MM.1S (cell line): ENCODE measurements at regions not wholly inside any gene's neighbourhood (a gene's known extent, or its start where the extent isn't known, plus 50 kb on each side); places are given as distances from the start of the nearest gene placed in this dataset.

Experiments used
- DNase-seq: peaks from one replicate; pipeline ENCODE4 v3.0.0-alpha.2; 2015
- H2AFZ ChIP-seq: fragments of 300-600 bp; sonication (generic); 2 replicates; pipeline ENCODE4 v1.6.0; 2016; ENCODE audit warnings: antibody characterized with exemption, low read length
- H3F3A ChIP-seq: fragments of 300-600 bp; sonication (generic); 2 replicates; pipeline ENCODE4 v1.6.1; 2016; ENCODE audit warnings: mild to moderate bottlenecking, antibody characterized with exemption, low read length, moderate library complexity, mixed read lengths; ENCODE audit not compliant: insufficient read depth
- H3K27ac ChIP-seq: fragments of 300-600 bp; sonication (generic); 2 replicates; pipeline ENCODE4 v1.5.1; 2016; ENCODE audit warnings: mild to moderate bottlenecking, low read length
- H3K27me3 ChIP-seq: fragments of 300-600 bp; sonication (generic); replicated peaks from 2 replicates; pipeline ENCODE4 v1.6.0; 2016; ENCODE audit warnings: low read length; ENCODE audit not compliant: insufficient read depth
- H3K36me3 ChIP-seq: fragments of 300-600 bp; sonication (generic); replicated peaks from 2 replicates; pipeline ENCODE4 v1.6.1; 2016; ENCODE audit warnings: mild to moderate bottlenecking, low read length, mixed read lengths; ENCODE audit not compliant: insufficient read depth
- H3K4me1 ChIP-seq: fragments of 300-600 bp; sonication (generic); 2 replicates; pipeline ENCODE4 v1.6.1; 2016; ENCODE audit warnings: low read length, mixed read lengths
- H3K4me2 ChIP-seq: fragments of 300-600 bp; sonication (generic); 2 replicates; pipeline ENCODE4 v1.6.0; 2016; ENCODE audit warnings: low read depth, low read length
- H3K4me3 ChIP-seq: fragments of 300-600 bp; sonication (generic); 2 replicates; pipeline ENCODE4 v1.5.1; 2016; ENCODE audit warnings: low read length, mixed read lengths
- H3K79me2 ChIP-seq: fragments of 300-600 bp; sonication (generic); 2 replicates; pipeline ENCODE4 v1.6.1; 2016; ENCODE audit warnings: mixed run types, low read length, mixed read lengths
- H3K9ac ChIP-seq: fragments of 300-600 bp; sonication (generic); 2 replicates; pipeline ENCODE4 v1.6.1; 2016; ENCODE audit warnings: low read length, mixed read lengths
- H3K9me2 ChIP-seq: fragments of 300-600 bp; sonication (generic); replicated peaks from 2 replicates; pipeline ENCODE4 v1.6.1; 2016; ENCODE audit warnings: mild to moderate bottlenecking, low read length, mixed read lengths; ENCODE audit not compliant: insufficient read depth
- H3K9me3 ChIP-seq: fragments of 300-600 bp; sonication (generic); replicated peaks from 2 replicates; pipeline ENCODE4 v1.6.1; 2016; ENCODE audit warnings: mild to moderate bottlenecking, low read length, mixed read lengths; ENCODE audit not compliant: insufficient read depth
- H4K20me1 ChIP-seq: fragments of 300-600 bp; sonication (generic); 2 replicates; pipeline ENCODE4 v1.6.1; 2016; ENCODE audit warnings: mild to moderate bottlenecking, low read length, moderate library complexity, mixed read lengths; ENCODE audit not compliant: insufficient read depth
- CTCF ChIP-seq: fragments of 300-600 bp; sonication (generic); IDR thresholded peaks from 2 replicates; pipeline ENCODE4 v1.5.1; 2016; ENCODE audit warnings: antibody characterized with exemption, low read length, mixed read lengths
- EZH2 ChIP-seq: fragments of 300-600 bp; sonication (generic); optimal IDR thresholded peaks from 2 replicates; pipeline ENCODE3; 2017; ENCODE audit warnings: low read depth, mild to moderate bottlenecking, antibody characterized with exemption, low read length, mixed read lengths
- EZH2phosphoT487 ChIP-seq: fragments of 300-600 bp; sonication (generic); IDR thresholded peaks from 2 replicates; pipeline ENCODE4 v1.6.1; 2018; ENCODE audit warnings: antibody characterized with exemption, low read length

- no peak overlapping the region for H2AFZ ChIP-seq
- no peaks in the 10 kb centered on the region for H3K79me2 ChIP-seq
- no peaks in the 10 kb centered on the region for H3K9me2 ChIP-seq
- H3F3A ChIP-seq: no peaks in the 10 kb centered on the region
- H3K9me3 ChIP-seq: no peaks in the 10 kb centered on the region
- H3K27ac ChIP-seq: no peak overlapping the region
- no peaks in the 10 kb centered on the region for H3K36me3 ChIP-seq
- no peaks in the 10 kb centered on the region for H3K27me3 ChIP-seq
- H4K20me1 ChIP-seq: no peaks in the 10 kb centered on the region
- H3K4me1 ChIP-seq: no peaks in the 10 kb centered on the region
- no peak overlapping the region for H3K4me2 ChIP-seq
- no peak overlapping the region for H3K4me3 ChIP-seq
- no peak overlapping the region for H3K9ac ChIP-seq
- TF ChIP-seq CTCF (no peak), EZH2phosphoT487 (no peak), EZH2 (no peak)
- DNase-seq: no peak
These were observed 119.4 kb upstream of the FAM9B start for GRCh38 chrX:9153300-9153699.

GRCh38 chrX:9158611-9159010, 124.7 kb upstream of the FAM9B start:
- no peak overlapping the region for H3K4me3 ChIP-seq
- H3K36me3 ChIP-seq: no peaks in the 10 kb centered on the region
- no peaks in the 10 kb centered on the region for H4K20me1 ChIP-seq
- DNase-seq: no peak
- no peaks in the 10 kb centered on the region for H3K9me3 ChIP-seq
- H3K27ac ChIP-seq: no peak overlapping the region
- H3K9me2 ChIP-seq: no peaks in the 10 kb centered on the region
- no peak for TF ChIP-seq EZH2phosphoT487
- no peak for TF ChIP-seq CTCF
- TF ChIP-seq EZH2: no peak
- no peak overlapping the region for H3K4me2 ChIP-seq
- no peak overlapping the region for H2AFZ ChIP-seq
- no peaks in the 10 kb centered on the region for H3F3A ChIP-seq
- no peak overlapping the region for H3K9ac ChIP-seq
- no peaks in the 10 kb centered on the region for H3K79me2 ChIP-seq
- H3K4me1 ChIP-seq: no peaks in the 10 kb centered on the region
- H3K27me3 ChIP-seq: no peaks in the 10 kb centered on the region

GRCh38 chrX:9160698-9161329, 126.9 kb upstream of the FAM9B start:
- no peaks in the 10 kb centered on the region for H3K9me3 ChIP-seq
- no peaks in the 10 kb centered on the region for H3F3A ChIP-seq
- no peaks in the 10 kb centered on the region for H3K36me3 ChIP-seq
- TF ChIP-seq CTCF (no peak), EZH2 (no peak), EZH2phosphoT487 (no peak)
- no peak overlapping the region for H3K9ac ChIP-seq
- no peak overlapping the region for H2AFZ ChIP-seq
- no peak for DNase-seq
- H3K4me2 ChIP-seq: no peak overlapping the region
- no peak overlapping the region for H3K4me3 ChIP-seq
- H3K9me2 ChIP-seq: no peaks in the 10 kb centered on the region
- no peaks in the 10 kb centered on the region for H4K20me1 ChIP-seq
- no peak overlapping the region for H3K27ac ChIP-seq
- no peaks in the 10 kb centered on the region for H3K79me2 ChIP-seq
- H3K4me1 ChIP-seq: peaks cover 8% of the 10 kb centered on the region; the same call in 1 of the 2 replicates
- no peaks in the 10 kb centered on the region for H3K27me3 ChIP-seq
